Muscle of leg (tissue), 3 donors: ENCODE measurements at regions not wholly inside any gene's neighbourhood (a gene's known extent, or its start where the extent isn't known, plus 50 kb on each side); places are given as distances from the start of the nearest gene placed in this dataset.

Experiments
- DNase-seq: peaks from one replicate; pipeline ENCODE4 v3.0.0; 2013
- H3K27ac ChIP-seq: one replicate; pipeline ENCODE4 v1.5.1; 2013; ENCODE audit warnings: mild to moderate bottlenecking, low read length, control low read depth
- H3K27me3 ChIP-seq: one replicate; pipeline ENCODE4 v1.6.1; 2013; ENCODE audit warnings: low read length; ENCODE audit not compliant: control insufficient read depth, insufficient read depth
- H3K36me3 ChIP-seq: one replicate; pipeline ENCODE4 v1.6.1; 2013; ENCODE audit warnings: low read length; ENCODE audit not compliant: control insufficient read depth, insufficient read depth
- H3K4me1 ChIP-seq: one replicate; pipeline ENCODE4 v1.6.1; 2013; ENCODE audit warnings: low read length; ENCODE audit not compliant: control insufficient read depth, insufficient read depth
- H3K4me3 ChIP-seq: one replicate; pipeline ENCODE4 v1.5.1; 2013; ENCODE audit warnings: low read length, control low read depth
- H3K9me3 ChIP-seq: replicated peaks from 2 replicates; pipeline ENCODE4 v1.6.1; 2013; ENCODE audit warnings: low read depth, low read length; ENCODE audit not compliant: control insufficient read depth
- WGBS: methylation state at CpG from one replicate; pipeline ENCODE4 v1.1.5; 2013; ENCODE audit warnings: missing lambda C conversion rate; ENCODE audit not compliant: insufficient coverage; 5-methylcytosine and 5-hydroxymethylcytosine counted together

- WGBS = no CpG with 5 or more reads among the region's 1 CpG
- no peaks in the 10 kb centered on the region for H3K27me3 ChIP-seq
- H3K9me3 ChIP-seq = no peaks in the 10 kb centered on the region
- no peaks in the 10 kb centered on the region for H3K4me1 ChIP-seq
- H3K27ac ChIP-seq = no peak overlapping the region
- H3K36me3 ChIP-seq = no peaks in the 10 kb centered on the region
- no peak for DNase-seq
- H3K4me3 ChIP-seq = no peak overlapping the region
Observed at GRCh38 chr12:23174917-23175316, 549.9 kb downstream of the ETNK1 start.

GRCh38 chr12:23185346-23185745, 560.4 kb downstream of the ETNK1 start:
- 67% methylated on average over 2 of the region's 3 CpGs for WGBS

DNA sequence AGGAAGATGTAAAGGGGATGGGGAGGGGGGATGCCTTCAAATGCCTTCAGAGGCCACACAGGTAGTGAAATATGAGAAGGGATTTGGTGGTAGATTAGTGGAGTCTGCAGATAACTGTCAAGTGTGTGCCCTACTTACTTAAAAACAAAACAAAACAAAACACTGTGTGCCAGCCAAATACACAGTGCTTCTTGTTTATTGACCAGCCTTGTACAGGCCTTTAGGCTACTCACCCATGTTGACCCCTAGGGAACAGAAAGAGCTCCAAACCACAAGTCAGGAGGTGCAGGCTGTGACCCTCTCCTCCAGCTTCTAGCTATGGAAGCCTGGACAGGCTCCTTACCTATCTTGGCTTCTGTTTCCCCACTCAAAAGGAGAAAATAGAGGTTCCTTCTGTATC, 562.0 kb downstream of the ETNK1 start:
- H3K36me3 ChIP-seq = no peaks in the 10 kb centered on the region
- no peak for DNase-seq
- H3K27me3 ChIP-seq = no peaks in the 10 kb centered on the region
- H3K27ac ChIP-seq = no peak overlapping the region
- no peaks in the 10 kb centered on the region for H3K4me1 ChIP-seq
- no peaks in the 10 kb centered on the region for H3K9me3 ChIP-seq
- H3K4me3 ChIP-seq = no peak overlapping the region

More at GRCh38 chr12:23185346-23185745, 560.4 kb downstream of the ETNK1 start:
- Histone ChIP-seq H3K27ac (no peak overlapping the region), H3K4me3 (no peak overlapping the region), H3K27me3 (no peaks in the 10 kb centered on the region), H3K36me3 (no peaks in the 10 kb centered on the region), H3K9me3 (no peaks in the 10 kb centered on the region), H3K4me1 (no peaks in the 10 kb centered on the region)
- no peak for DNase-seq

DNA sequence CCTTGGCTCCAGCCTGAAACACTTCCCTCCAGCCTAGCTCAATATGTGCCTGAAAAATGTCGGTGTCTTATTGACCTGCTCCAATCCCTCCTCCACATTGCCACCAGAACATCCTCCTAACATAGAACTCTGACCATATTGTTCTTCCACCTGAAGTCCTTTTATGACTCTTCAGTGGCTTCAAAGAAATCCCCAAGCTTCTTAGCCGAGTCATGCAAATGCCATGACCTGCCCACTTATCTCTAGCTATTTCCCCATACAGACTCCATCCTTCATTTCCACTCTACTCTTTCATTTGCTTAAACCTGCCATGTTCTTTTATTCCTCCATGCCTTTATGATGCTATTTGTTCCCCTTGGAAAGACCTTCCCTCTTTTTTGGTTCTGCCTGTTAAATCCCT, 568.6 kb downstream of the ETNK1 start:
- no peak overlapping the region for H3K27ac ChIP-seq
- no peaks in the 10 kb centered on the region for H3K36me3 ChIP-seq
- H3K4me1 ChIP-seq = no peaks in the 10 kb centered on the region
- 81% methylated on average over 2 of the region's 2 CpGs for WGBS
- H3K9me3 ChIP-seq = no peaks in the 10 kb centered on the region
- H3K27me3 ChIP-seq = no peaks in the 10 kb centered on the region
- no peak for DNase-seq
- no peak overlapping the region for H3K4me3 ChIP-seq

GRCh38 chr12:23197266-23197665, 572.3 kb downstream of the ETNK1 start:
- no CpG with 5 or more reads among the region's 4 CpGs for WGBS
- Histone ChIP-seq H3K9me3 (no peaks in the 10 kb centered on the region), H3K4me1 (no peaks in the 10 kb centered on the region), H3K36me3 (no peaks in the 10 kb centered on the region), H3K27ac (no peak overlapping the region), H3K27me3 (no peaks in the 10 kb centered on the region), H3K4me3 (no peak overlapping the region)
- peak; percentile 25 for DNase-seq

DNA sequence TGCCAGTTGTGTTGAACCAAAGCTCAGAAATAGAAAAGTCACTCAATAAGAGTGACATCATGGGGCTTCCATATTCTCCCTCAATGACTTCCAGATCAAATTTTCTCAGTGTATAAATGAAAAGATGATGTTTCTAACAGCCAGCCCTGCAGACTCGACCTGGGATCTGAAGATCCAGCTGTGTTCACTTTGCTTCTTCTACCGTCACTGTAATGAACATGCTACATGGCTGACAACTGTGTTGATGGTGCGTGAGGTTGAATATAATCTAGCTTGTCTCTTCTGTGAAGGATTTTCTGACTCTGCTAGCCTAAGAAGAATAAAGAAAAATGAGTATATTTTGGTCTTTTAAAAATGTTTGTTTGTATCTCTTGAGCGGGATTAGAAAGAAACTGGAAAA, 577.8 kb downstream of the ETNK1 start:
- 20% methylated on average over 1 of the region's 4 CpGs for WGBS
- DNase-seq = no peak
- Histone ChIP-seq H3K4me3 (no peak overlapping the region), H3K36me3 (no peaks in the 10 kb centered on the region), H3K9me3 (no peaks in the 10 kb centered on the region), H3K27ac (no peak overlapping the region), H3K27me3 (no peaks in the 10 kb centered on the region), H3K4me1 (no peaks in the 10 kb centered on the region)

DNA sequence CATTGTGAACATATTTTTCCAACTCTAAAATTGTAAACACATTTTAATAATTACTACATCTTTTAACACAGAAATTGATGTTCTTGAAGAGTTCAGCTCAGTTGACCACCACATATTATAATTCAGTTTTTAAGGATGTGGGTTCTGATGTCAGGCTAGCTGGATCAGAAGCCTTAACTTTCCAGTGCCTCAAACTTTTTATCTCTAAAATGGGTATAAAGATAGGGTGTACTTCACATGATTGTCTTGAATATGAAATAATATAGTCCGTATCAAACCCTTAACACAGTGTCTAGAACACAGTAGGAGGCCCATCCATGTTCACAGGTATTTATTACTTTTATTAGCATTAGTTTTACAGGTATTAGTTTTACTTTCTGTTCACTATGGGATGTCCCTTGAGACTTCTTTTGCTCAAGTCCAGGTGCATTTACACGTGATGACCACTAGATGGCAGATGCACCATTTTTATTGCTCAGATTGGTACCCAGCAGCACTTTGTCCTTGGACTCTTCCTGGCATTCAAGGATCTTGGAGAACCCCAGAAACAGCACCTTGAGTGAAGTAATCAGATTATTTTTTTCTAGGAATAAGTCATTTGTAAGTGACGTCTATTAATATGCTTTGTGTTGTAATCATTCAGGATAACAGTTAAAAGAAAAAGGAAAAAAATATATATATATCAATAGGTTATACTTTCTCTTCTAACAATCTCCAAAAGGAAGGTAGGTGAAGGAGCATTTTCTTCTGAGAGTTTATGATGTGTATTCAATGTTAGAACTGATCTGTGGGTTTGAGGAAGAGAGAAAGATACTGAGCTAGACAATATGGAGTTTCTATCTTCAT, 580.2 kb downstream of the ETNK1 start:
- DNase-seq = peak; percentile 71
- H3K27ac ChIP-seq = no peak overlapping the region
- no peak overlapping the region for H3K4me3 ChIP-seq
- H3K27me3 ChIP-seq = no peaks in the 10 kb centered on the region
- 0% methylated on average over 1 of the region's 3 CpGs for WGBS
- H3K36me3 ChIP-seq = no peaks in the 10 kb centered on the region
- H3K9me3 ChIP-seq = no peaks in the 10 kb centered on the region
- H3K4me1 ChIP-seq = no peaks in the 10 kb centered on the region

DNA sequence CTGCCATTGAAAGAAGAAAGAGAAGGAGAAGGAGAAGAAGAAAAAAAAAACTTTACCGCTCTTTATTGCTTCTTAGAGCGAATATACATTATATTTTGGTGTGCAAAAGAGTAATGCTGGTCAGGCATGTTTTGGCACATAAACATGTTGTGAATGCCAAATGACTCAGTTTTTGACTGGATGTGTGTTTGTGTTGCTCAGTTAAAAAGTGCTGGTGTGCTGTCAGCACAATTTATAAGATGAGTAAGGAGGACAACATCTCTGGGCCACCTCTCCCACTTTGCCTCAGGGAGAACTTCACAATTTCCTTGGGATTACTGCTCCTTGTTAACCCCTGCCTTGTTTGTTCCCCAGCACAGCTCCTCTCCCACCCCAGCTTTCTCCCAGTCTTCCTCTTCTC, 584.8 kb downstream of the ETNK1 start:
- H3K36me3 ChIP-seq = no peaks in the 10 kb centered on the region
- DNase-seq = no peak
- H3K4me1 ChIP-seq = no peaks in the 10 kb centered on the region
- H3K4me3 ChIP-seq = no peak overlapping the region
- no peaks in the 10 kb centered on the region for H3K27me3 ChIP-seq
- no peak overlapping the region for H3K27ac ChIP-seq
- 90% methylated on average over 2 of the region's 2 CpGs for WGBS
- peaks cover under 1% of the 10 kb centered on the region for H3K9me3 ChIP-seq

- Histone ChIP-seq H3K4me1 (no peaks in the 10 kb centered on the region), H3K9me3 (peaks cover 4% of the 10 kb centered on the region), H3K36me3 (no peaks in the 10 kb centered on the region), H3K27me3 (no peaks in the 10 kb centered on the region), H3K4me3 (no peak overlapping the region), H3K27ac (no peak overlapping the region)
- DNase-seq = no peak
- 100% methylated on average over 1 of the region's 4 CpGs for WGBS
Observed at GRCh38 chr12:23210573-23210972, 585.6 kb downstream of the ETNK1 start.

DNA sequence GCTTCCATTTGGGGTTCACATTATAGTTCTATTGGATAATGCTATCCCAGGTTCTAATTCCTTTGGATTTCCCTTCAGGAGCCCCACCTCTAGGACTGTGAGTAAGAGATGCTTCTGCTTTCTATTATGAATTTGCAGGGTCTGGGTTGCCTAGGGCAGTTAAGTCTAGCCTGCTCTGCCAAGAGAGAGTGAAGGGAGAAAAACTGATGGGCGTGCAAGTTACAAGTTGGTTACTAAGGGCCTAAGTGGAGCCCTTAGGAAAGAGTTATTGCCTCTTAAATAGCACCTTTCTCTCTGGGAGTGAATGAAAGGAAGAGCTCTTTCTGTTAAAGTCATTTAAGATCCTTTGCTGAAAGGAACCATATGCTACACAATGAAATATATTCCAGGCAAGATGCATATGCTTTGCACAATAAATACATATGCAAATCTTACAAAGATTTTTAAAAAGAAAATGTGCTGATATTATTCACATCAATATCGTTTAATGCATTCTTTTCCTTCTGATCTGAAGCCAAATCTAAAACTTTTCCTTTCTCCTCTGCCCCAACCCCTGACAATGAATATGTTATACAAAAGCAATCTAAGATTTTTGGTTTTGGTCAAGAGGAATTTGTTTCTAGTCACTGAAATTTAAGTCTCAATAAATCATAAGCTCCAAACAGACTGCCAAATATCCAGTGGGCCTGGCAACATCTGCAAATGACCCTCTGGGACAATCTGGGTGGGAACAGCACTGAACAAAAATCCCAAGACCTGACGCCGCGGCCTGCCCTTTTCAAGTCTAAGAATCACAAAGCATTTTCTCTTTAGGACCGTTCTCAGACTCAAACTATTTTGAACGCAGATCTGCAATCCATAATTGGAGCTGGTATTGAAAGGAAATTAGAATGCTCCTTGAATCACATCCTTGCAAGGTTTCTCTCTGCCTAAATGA, 586.7 kb downstream of the ETNK1 start:
- no peak overlapping the region for H3K4me3 ChIP-seq
- WGBS = 17% methylated on average over 1 of the region's 7 CpGs
- no peaks in the 10 kb centered on the region for H3K4me1 ChIP-seq
- H3K36me3 ChIP-seq = no peaks in the 10 kb centered on the region
- peaks cover 11% of the 10 kb centered on the region for H3K9me3 ChIP-seq
- DNase-seq = peak; percentile 74
- H3K27ac ChIP-seq = peak overlapping the region; percentile 17
- H3K27me3 ChIP-seq = no peaks in the 10 kb centered on the region
